HTR-8/SVneo (cell line): ENCODE measurements at regions not wholly inside any gene's neighbourhood (a gene's known extent, or its start where the extent isn't known, plus 50 kb on each side); places are given as distances from the start of the nearest gene placed in this dataset.
"Not testable (repeated sequence)": the region's sequence is repeated elsewhere in the genome, so short reads cannot be mapped to it uniquely, and the experiment has no call there.

Experiments used
- DNase-seq: peaks from one replicate; pipeline ENCODE4 v3.0.0; 2011; ENCODE audit warnings: low spot score, mixed read lengths; ENCODE audit not compliant: insufficient read length
- FAIRE-seq: peaks from 2 replicates; lab custom pipeline; 2011; peaks lifted over from hg19 to GRCh38; lab: Jason Lieb, UNC

DNA sequence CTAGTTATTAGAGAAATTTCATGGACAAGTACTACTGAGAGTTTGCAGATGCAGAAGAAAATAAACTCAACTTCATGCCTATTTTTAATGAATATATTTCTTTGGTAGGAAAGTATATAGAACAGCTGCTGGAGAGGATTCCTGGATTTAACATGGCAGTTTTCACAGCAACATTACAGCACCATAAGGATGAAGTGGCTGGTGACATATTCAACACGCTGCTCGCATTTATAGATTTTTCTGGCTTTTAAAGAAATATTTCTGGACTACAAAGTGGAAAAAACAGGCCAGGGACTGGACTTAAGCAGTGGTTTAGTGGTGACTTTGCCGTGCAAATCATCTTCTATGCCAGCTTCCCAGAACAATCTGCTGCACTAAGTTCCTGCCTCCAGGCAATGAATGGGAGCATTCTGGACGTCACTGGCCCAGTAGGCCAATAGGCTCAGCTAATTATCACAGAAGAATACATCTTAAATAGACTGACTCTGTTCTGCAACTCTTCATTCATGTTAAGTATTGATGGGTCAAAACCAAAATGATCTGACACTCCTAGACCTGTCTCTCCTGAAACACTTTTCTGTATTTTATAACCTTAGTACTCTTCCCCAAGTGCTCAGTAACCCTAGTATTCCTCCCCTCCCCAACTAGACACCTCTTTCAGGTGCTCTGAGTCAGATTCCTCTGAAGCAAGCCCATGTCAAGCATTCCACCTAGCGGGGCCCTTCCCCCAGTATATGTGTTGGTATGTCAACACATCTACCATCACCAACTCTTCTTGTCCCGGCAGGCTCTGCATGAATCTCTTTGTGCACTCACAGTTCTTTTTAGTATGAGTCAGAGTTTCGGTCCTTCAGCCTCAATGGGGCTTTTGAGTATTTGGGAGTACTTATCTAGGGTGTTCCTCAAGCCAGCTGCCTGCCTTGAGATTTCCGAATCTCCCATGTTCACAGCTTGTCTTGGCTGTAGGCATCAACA is 625.5 kb downstream of the CHSY3 start:
- DNase-seq (no peak), FAIRE-seq (no peak)

- FAIRE-seq (no peak), DNase-seq (no peak)
Observed at GRCh38 chr5:130529111-130529510, 624.8 kb downstream of the CHSY3 start.

- FAIRE-seq (no peak), DNase-seq (no peak)
Observed at GRCh38 chr5:130528474-130528873, 624.2 kb downstream of the CHSY3 start.

GRCh38 chr5:130526708-130527107 is 622.4 kb downstream of the CHSY3 start:
- FAIRE-seq (no peak), DNase-seq (no peak)

- no peak for FAIRE-seq
Observed at GRCh38 chr5:130520211-130520610, 615.9 kb downstream of the CHSY3 start.

GRCh38 chr5:130514984-130515690 is 610.9 kb downstream of the CHSY3 start:
- FAIRE-seq (no peak), DNase-seq (no peak)

More at GRCh38 chr5:130520211-130520610, 615.9 kb downstream of the CHSY3 start:
- DNase-seq = no peak

DNA sequence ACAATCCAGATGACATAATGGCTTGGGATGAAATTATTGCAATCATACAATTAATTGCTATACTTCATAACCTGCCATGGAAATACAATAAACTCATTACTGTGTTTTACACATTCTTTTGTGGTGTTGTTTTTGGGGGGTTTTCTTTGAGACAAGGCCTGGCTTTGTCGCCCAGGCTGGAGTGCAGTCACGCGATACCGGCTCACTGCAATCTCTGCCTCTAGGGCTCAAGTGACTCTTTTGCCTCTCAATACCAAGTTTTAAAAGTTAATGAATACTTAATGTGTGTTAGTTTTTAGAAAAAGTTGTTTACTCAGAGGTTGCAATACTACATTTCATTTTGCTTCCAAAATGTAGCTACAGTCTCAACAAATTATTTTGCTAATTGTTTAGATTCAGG is 598.4 kb downstream of the CHSY3 start:
- no peak for DNase-seq
- no peak for FAIRE-seq

GRCh38 chr5:130501151-130501865 is 597.0 kb downstream of the CHSY3 start:
- FAIRE-seq (no peak), DNase-seq (no peak)

DNA sequence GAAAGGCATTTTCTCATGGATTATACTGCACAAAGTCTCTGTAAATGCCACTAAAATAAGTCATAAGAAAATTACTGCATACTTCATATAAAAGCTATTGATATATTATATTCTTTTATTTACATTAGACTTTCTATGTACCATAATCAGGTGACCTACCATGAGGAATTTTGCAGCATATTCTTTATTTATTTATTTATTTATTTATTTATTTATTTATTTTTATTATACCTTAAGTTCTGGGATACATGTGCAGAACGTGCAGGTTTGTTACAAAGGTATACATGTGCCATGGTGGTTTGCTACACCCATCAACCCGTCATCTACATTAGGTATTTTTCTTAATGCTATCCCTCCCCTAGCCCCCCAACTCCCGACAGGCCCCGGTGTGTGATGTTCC is 596.2 kb downstream of the CHSY3 start:
- FAIRE-seq, DNase-seq: not testable (repeated sequence)

- FAIRE-seq = no peak
- DNase-seq = no peak
Observed at GRCh38 chr5:130496215-130496614, 592.0 kb downstream of the CHSY3 start.

DNA sequence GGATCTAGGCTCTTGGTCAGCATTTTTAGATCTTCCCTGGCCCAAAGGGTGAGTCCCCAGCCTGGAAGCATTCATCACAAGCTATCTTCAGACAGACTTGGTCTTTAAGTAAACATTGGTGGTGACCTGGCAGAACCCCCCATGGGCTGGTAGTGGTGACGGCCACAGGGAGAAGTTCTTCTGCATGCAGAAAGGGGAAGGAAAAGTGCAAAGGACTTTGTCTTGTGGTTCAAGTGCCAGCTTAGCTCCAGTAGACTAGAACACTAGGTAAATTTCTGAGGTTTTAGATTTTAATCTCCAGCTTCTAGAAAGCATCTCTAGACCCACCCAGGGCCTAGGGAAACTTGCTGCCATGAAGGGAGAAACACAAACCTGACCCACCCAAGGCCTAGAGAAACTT is 584.0 kb downstream of the CHSY3 start:
- DNase-seq = no peak
- no peak for FAIRE-seq

GRCh38 chr5:130479045-130479804 is 575.0 kb downstream of the CHSY3 start:
- FAIRE-seq (no peak), DNase-seq (no peak)

- DNase-seq = no peak
- FAIRE-seq = no peak
Observed at GRCh38 chr5:130476325-130476724, 572.1 kb downstream of the CHSY3 start.

DNA sequence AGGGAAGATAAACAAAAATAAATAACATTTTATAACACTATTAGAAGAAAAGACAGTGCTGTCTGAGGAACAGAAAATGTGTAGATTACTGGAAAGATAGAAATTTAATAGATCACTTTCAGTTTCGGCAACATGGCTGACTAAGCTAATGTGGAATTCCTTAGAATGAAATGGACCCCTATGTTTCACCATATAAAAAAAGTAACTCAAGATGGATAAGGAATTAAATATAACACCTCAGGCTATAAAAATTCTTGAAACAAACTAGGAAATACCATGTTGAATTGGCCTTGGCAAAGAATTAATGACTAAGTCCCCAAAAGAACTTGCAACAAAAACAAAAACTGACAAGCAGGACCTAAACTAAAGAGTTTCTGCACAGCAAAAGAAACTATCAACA is 558.3 kb downstream of the CHSY3 start:
- DNase-seq = no peak
- no peak for FAIRE-seq

DNA sequence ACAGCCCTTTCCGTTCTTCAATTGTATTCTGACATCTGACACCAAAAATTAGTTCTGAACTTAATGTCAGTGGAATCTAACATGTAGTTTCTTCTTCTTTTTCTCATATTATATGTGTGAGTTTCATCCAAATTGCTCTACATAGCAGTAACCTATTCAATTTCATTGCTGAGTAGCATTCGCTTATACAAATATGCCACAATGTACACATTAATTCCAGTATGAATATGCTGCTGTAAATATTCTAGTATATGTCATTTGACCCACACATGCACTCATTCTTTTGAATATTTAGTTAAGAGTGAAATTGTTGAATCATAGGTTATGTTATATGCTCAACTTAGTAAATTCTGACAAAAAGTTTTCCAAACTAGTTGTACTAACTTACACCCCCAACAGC is 550.9 kb downstream of the CHSY3 start:
- FAIRE-seq (no peak), DNase-seq (no peak)

DNA sequence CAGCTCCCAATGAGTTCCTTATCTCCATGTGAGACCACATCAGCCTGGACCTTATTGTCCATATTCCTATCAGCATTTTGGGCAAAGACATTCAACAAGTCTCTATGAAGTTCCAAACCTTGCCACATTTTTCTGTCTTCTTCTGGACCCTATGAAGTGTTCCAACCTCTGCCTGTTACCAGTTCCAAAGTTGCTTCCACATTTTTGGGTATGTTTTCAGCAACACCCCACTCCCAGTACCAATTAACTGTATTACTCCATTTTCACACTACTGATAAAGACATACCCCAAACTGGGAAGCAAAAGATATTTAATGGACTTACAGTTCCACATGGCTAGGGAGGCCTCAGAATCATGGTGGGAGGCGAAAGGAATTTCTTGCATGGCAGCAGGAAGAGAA is 548.5 kb downstream of the CHSY3 start:
- DNase-seq (no peak), FAIRE-seq (no peak)

DNA sequence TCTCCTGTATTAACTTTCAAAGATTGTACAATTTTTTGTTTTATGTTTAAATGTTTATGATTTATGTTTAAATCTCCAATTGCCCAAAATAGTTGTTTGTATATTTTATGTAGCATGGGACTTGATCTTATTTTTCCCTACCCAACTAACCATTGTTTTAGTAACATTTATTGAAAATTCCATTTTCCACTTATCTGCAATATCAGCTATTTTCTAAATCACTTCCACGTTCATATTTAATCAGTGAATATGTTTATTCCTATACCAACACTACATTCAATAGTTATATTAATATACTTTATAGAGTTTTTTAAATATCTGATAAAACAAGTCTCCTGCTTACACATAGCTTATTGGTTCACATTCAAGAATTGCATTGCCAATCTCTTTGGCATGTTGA is 532.2 kb downstream of the CHSY3 start:
- DNase-seq = no peak
- no peak for FAIRE-seq

DNA sequence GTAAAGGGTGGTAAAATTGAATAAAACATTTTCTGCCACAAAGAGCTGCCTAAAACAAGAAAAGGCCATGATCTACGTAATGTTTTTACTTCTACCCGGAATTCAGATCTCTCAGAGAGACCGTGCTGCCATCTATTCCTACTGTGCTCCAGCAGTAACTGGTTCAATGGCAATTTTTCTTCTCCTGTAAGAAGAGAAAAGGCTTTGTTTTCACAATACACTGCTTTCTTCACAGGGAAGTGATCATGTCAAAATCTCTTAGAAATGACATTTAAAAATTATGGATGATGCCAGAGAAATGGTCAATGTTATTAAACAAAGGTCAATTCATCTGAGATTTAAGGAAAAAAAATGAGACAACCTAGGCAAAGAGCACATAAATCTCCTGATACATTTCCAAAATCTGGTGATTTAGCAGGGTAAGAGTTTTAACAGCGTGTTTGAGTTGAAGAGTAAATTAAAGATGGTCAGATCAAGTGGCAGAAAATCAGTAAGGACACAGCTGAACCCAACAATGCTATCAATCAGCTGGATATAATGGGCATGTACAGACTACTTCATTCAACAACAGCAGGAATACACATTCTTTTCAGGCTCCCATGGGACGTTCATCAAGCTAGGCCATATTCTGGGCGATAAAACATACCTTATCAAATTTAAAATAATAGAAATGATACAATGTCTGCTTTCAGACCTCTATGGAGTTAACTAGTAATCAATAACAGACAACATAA is 523.1 kb downstream of the CHSY3 start:
- no peak for DNase-seq
- no peak for FAIRE-seq

GRCh38 chr5:130425424-130425823 is 521.2 kb downstream of the CHSY3 start:
- FAIRE-seq = no peak

More at GRCh38 chr5:130425424-130425823, 521.2 kb downstream of the CHSY3 start:
- no peak for DNase-seq
